GM18517 (cell line): ENCODE measurements at regions not wholly inside any gene's neighbourhood (a gene's known extent, or its start where the extent isn't known, plus 50 kb on each side); places are given as distances from the start of the nearest gene placed in this dataset.

ENCODE experiments used
- ATAC-seq: cut with Tn5 transposase; IDR thresholded peaks from one replicate; pipeline ENCODE4 v1.9.1; 2021; ENCODE audit warnings: mild to moderate bottlenecking, moderate library complexity; ENCODE audit not compliant: unreplicated experiment

GRCh38 chr6:163630572-163630971 is 216.1 kb downstream of the QKI start:
- ATAC-seq: no peak

DNA sequence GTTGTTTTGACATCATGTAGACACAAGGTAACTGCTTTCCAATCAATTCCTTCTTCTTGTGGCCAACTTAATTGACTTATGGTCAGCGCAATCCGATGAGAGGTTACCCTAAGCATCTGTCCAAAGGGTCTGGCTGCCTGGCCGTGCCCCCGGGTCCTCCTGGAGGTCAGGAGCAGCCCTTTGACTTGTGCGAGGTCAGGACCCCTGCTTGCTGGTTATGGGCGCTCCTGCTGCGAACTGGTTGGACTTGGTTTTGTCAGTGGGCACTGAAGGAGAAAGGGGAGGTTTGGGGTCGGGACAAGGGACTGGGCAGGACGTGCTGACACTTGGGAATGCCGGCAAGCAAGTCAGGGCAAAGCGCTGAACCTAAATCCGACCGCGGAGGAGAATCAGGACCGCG is 215.6 kb downstream of the QKI start:
- no peak for ATAC-seq
